Breast epithelium (tissue), 3 donors: ENCODE measurements at regions not wholly inside any gene's neighbourhood (a gene's known extent, or its start where the extent isn't known, plus 50 kb on each side); places are given as distances from the start of the nearest gene placed in this dataset.

ENCODE experiments used
- POLR2A ChIP-seq: fragments of 450-650 bp; IDR thresholded peaks from one replicate; pipeline ENCODE4 v1.6.1; 2016; ENCODE audit warnings: antibody characterized with exemption, mild to moderate bottlenecking, moderate library complexity
- POLR2AphosphoS5 ChIP-seq, 3 donors: sonication (generic); formaldehyde crosslinking; IDR thresholded peaks; one replicate each; pipeline ENCODE4 v1.6.1; 2017; ENCODE audit warnings: antibody characterized with exemption in 3 of 3
- TF ChIP-seq, protein P1 (sequence below), 3 donors: fragments of 450-650 bp; IDR thresholded peaks; one replicate each; pipeline ENCODE4 v1.5.1; 2016 to 2017; ENCODE audit warnings: antibody characterized with exemption in 3 of 3, mild to moderate bottlenecking in 3 of 3, moderate library complexity in 3 of 3

DNA sequence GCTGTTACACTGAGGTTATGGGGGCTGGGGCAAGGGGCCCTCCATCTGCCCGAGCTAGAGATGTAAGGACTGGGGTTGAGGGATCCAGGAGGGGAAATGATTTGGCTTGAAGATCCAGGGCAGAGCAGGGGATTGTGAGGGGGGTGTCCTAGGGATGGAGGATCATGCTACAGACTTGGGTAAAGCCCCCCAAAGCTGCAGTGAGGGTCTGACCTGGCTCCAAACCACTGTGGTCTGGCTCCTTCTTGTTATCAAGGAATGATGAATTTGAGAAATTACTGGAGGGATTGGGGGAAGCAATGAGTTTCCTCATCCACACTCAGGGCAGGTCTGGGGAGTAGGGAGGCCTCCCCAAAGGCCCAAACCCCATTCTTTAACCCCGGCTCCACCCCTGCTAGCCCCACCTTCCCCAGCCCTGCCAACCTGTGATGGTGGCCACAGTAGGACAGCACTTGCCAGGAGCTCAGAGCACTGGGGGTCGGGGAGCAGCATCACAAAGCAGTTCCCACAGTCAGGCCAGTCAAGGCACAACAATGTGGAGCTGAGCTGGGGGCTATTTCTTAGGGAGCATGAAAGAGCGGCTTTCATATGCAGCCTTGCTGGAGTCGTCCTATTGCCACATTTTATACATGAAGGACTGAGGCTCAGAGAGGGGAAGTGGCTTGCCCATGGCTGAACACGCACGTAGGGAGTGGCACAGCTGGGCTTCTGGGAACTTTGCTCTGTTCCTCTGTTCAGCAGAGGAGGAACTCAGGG, 165.5 kb downstream of the EFNB1 start:
- no peak for TF ChIP-seq POLR2A
- no peak for TF ChIP-seq POLR2AphosphoS5 (IDR thresholded peaks at IDR 0.05)
- TF ChIP-seq, protein P1, sequence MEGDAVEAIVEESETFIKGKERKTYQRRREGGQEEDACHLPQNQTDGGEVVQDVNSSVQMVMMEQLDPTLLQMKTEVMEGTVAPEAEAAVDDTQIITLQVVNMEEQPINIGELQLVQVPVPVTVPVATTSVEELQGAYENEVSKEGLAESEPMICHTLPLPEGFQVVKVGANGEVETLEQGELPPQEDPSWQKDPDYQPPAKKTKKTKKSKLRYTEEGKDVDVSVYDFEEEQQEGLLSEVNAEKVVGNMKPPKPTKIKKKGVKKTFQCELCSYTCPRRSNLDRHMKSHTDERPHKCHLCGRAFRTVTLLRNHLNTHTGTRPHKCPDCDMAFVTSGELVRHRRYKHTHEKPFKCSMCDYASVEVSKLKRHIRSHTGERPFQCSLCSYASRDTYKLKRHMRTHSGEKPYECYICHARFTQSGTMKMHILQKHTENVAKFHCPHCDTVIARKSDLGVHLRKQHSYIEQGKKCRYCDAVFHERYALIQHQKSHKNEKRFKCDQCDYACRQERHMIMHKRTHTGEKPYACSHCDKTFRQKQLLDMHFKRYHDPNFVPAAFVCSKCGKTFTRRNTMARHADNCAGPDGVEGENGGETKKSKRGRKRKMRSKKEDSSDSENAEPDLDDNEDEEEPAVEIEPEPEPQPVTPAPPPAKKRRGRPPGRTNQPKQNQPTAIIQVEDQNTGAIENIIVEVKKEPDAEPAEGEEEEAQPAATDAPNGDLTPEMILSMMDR (IDR thresholded peaks at IDR 0.05): no peak
